GM19035 (cell line): ENCODE measurements at regions not wholly inside any gene's neighbourhood (a gene's known extent, or its start where the extent isn't known, plus 50 kb on each side); places are given as distances from the start of the nearest gene placed in this dataset.
"Not testable (repeated sequence)": the region's sequence is repeated elsewhere in the genome, so short reads cannot be mapped to it uniquely, and the experiment has no call there.

Experiments
- ATAC-seq: cut with Tn5 transposase; IDR thresholded peaks from one replicate; pipeline ENCODE4 v1.9.1; 2021; ENCODE audit not compliant: unreplicated experiment

DNA sequence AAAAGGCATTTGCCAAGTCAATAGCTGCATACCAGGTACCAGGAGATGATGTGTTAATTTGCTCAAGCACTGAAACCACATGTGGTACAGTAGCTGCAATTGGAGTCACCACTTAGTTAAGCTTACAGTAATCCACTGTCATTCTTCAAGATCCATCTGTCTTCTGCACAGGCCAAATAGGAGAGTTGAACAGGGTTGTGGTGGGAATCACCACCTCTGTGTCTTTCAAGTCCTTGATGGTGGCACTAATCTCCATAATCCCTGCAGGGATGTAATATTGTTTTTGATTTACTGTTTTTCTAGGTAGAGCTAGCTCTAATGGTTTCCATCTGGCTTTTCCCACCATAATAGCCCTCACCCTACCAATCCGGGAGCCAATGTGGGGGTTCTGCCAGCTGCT is 91.9 kb downstream of the FCRL5 start:
- ATAC-seq = no peak

GRCh38 chr1:157457279-157457678 is 95.0 kb downstream of the FCRL5 start:
- no peak for ATAC-seq

- ATAC-seq = no peak
Observed at GRCh38 chr1:157455318-157455717, 97.0 kb downstream of the FCRL5 start.

DNA sequence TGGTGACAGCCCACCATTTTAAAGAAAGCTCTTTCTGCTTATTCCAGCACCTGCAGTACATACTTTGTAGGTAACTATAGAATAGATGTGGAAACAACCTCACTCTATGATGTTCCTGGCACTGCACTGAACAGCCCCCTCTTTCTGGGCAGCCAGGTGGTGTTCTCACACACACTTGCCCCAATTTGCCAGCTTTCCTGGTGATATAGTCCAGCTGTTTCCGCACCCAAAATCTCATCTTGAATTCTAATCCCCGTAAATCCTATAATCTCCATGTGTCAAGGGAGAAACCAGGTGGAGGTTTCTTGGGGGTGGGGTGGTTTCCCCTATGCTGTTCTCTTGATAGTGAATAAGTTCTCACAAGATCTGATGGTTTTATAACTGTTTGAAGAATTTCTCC is 102.2 kb downstream of the FCRL5 start:
- no peak for ATAC-seq

- ATAC-seq = no peak
Observed at GRCh38 chr1:157448636-157449035, 103.7 kb downstream of the FCRL5 start.

DNA sequence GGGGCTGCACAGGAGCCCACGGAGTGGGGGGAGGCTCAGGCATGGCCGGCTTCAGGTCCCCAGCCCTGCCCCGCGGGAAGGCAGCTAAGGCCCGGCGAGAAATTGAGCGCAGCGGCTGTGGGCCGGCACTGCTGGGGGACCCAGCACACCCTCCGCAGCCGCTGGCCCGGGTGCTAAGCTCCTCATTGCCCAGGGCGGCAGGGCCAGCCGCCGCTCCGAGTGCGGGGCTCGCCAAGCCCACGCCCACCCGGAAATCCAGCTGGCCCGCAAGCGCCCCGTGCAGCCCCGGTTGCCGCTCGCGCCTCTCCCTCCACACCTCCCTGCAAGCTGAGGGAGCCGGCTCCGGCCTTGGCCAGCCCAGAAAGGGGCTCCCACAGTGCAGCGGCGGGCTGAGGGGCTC is 106.0 kb downstream of the FCRL5 start:
- not testable (repeated sequence) for ATAC-seq

GRCh38 chr1:157445616-157446140 is 106.6 kb downstream of the FCRL5 start:
- not testable (repeated sequence) for ATAC-seq

- no peak for ATAC-seq
Observed at GRCh38 chr1:157442065-157442464, 110.2 kb downstream of the FCRL5 start.

DNA sequence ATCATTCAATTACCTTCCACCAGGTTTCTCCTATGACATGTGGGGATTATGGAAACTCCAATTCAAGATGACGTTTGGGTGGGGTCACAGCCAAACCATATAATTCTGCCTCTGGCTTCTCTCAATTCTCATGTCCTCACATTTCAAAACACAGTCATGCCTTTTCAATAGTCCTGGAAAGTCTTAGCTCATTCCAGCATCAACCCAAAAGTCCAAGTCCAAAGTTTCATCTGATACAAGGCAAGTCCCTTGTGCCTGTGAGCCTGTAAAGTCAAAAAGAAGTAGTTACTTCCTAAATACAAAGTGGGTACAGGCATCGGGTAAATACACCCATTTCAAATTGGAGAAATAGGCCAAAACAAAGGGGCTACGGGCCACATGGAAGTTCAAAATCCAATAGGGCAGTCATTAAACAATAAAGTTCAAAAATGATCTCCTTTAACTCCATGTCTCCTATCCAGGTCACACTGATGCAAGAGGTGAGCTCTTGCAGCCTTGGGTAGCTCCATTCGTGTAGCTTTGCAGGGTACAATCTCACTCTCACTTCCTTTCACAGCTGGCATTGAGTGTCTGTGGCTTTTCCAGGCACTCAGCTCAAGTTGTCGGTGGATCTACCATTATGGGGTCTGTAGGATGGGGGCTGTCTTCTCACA is 112.9 kb downstream of the FCRL5 start:
- no peak for ATAC-seq

DNA sequence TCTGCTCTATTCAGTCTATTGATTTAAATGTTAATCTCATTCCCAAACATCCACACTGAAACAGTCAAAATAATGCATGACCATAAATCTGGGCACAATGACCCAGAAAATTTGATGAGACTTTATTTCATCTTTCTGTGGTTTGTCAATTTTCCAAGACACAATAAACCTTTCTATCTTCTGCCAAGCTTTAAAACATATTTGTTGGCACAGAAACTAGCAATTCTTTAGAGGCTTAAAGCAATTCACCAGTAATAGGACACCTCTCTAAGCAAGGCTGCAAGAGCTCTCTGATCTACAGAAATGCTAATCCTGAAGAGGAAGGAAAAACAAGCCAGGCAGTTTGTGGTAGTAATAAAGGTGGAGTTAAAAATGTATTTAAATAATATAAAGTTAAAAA is 113.7 kb downstream of the FCRL5 start:
- no peak for ATAC-seq

DNA sequence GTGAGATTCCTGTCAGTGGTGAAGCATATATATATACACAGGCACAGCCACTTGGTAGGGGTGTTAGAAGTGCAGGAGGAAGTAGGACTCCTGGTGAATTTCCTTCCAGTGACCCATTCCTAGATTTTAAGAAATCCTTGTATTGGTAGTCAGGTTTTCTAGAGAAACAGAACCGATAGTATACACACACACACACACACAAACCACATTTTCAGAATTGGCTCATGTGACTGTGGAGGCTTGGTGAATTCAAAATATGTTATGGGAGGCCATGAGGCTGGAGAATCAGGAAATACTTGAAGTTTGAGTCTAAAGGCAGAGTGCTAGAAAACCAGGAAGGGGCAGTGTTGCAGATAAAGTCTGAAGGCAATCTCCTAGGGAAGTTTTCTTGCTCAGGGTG is 114.2 kb downstream of the FCRL5 start:
- no peak for ATAC-seq

- ATAC-seq = no peak
Observed at GRCh38 chr1:157437296-157437695, 115.0 kb downstream of the FCRL5 start.

DNA sequence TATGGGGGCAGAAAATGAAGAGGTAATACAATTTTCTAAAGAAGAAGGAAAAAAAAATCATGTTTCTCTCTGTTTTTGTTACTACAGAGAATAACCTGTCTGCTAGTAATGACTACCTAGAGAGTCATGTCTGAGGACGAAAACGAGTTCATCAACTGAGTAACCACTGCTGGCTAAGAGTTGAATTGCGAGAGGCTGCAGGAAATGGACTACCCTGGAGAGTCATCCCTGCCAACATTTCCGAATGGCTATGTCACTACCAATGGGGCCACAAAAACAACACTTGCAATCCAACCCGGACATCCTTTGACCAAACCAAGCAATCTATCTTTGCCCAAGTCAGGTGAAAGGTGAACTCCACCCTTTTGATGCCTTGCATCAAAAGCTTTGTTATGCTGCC is 120.6 kb downstream of the FCRL5 start:
- no peak for ATAC-seq

DNA sequence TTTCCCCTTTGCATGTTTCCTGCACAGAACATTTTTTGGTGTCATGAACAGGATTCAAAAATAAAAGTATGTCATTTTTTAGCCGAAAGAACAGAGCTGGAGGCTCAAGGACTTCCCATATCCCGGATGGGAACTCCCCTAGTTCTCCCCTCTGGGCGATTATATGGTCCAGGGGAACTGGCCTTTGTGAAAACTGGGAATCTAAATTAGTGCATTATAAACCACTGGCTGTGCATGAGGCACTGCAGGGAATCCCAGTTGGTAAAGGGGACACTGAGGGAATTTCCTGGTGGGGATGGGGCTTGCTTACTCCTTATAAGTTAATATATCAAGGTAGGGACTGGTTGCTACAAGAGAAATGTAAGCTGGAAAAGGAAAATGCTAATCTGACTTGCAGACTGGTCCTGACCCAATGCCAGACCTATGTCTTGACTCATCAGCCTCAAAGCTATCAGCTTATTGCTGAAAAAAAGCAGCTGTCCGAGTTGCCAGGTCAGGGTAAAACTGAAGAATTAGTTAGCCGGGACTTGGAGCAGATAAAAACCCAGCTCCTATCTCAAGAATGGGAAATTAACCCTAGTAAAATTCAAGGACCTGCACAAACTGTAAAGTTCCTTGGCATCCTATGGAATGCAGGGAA is 122.6 kb downstream of the FCRL5 start:
- no peak for ATAC-seq

DNA sequence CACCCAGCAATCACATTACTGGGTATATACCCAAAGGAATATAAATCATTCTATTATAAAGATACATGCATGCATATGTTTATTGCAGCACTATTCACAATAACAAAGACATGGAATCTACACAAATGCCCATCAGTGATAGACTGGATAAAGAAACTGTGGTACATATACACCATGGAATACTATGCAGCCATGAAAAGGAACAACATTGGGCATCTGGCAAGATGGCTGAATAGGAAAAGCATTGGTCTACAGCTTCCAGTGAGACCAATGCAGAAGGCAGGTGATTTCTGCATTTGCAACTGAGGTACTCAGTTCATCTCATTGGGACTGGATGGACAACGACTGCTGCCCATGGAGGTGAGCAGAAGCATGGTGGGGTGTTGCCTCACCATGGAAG is 128.6 kb downstream of the FCRL5 start:
- ATAC-seq = not testable (repeated sequence)

DNA sequence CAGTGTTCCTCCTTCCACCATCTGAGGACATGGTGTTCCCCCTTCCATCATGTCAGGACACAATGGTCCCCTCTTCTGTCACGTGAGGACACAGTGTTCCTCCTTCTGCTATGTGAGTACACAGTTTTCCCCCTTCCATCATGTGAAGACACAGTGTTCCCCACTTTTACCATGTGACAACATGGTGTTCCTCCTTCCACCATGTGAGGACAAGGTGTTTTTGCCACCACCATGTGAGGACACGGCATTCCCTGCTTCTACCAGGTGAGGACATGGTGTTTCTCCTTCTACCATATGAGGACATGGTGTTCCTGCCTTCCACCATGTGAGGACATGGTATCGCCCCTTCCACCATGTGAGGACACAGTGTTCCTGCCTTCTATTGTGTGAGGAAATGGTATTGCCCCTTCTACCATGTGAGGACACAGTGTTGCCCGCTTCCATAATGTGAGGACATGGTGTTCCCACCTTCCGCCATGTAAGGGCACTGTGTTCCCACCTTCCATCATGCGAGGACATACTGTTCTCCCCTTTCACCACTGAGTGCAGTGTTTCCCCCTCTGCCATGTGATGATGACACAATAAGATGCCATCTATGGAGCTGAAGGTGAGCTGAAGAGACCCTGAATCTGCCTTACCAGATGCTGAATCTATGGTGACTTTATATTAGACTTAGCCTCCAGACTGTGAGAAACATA is 132.3 kb downstream of the FCRL5 start:
- ATAC-seq = no peak

DNA sequence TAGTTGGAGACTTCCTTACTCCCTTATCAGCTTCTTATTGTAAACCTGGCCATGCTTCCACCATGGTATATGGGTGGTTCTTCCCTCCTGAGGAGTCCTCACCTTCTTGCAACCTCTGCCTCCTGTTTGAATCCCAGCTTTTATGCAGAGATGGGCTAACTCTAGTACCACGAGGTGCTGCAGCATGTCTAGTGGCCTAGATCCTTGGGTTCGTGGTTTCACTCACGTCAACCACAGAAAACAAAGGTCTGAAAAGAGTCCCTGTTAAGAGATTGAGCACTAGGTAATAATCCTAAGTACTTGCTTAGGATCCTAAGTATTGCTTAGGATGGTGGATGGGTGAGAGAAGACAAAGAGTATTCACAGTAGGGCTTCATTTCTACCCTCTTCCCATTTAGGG is 133.7 kb downstream of the FCRL5 start:
- no peak for ATAC-seq

- no peak for ATAC-seq
Observed at GRCh38 chr1:157418231-157418630, 134.1 kb downstream of the FCRL5 start.

GRCh38 chr1:157415661-157416060 is 136.7 kb downstream of the FCRL5 start:
- ATAC-seq = no peak

DNA sequence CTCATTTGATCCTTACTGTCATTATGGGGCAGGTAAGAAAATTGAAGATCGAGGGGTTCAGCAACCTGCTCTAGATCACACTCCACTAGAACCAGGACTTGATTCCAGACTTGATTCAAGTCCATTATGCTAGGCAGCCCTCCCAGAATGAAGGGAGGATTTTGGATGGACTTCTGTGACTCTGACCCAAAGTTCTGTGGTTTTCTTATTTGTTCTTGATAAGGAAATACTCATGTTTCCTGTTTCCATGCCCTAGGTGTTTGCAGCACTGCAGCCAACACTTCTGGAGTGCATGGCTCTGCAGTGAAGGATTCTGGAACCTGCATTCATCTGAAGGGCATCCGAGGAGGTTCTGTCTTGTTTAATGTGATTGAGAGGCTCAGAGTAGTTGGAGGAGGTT is 140.0 kb downstream of the FCRL5 start:
- ATAC-seq = no peak

- ATAC-seq = no peak
Observed at GRCh38 chr1:157411769-157412168, 140.5 kb downstream of the FCRL5 start.

- no peak for ATAC-seq
Observed at GRCh38 chr1:157411064-157411463, 141.3 kb downstream of the FCRL5 start.
